ENCODE measurements at regions not wholly inside any gene's neighbourhood (a gene's known extent, or its start where the extent isn't known, plus 50 kb on each side); places are given as distances from the start of the nearest gene placed in this dataset.

DNA sequence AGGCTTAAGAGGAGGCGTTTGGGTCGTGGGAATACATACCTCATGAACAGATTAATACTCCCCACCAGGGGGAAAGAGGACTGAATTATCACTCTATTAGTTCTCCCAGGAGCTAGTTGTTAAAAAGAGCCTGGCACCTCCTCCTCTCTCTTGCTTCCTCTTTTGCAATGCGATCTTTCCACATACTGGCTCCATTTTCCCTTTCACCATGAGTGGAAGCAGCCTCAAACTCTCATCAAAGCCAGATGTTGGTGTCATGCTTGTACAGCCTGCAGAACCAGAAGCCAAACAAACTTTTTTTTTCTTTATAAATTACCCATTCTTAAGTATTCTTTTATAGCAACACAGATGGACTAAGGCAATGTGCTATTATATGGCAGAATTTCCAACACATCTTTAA is 258.5 kb downstream of the FAM76B start:
- TF ChIP-seq CBX3 (IDR thresholded peaks at IDR 0.05; ENCODE audit: low read depth) (no peak), CEBPB (IDR thresholded peaks at IDR 0.05; ENCODE audit: low read depth) (no peak), EGR1 (IDR thresholded peaks at IDR 0.05; ENCODE audit: low read depth) (no peak), RAD21 (IDR thresholded peaks at IDR 0.05; ENCODE audit: low read depth) (no peak), EZH2phosphoT487 (IDR thresholded peaks at IDR 0.05; ENCODE audit: borderline replicate concordance) (no peak), ZFX (IDR thresholded peaks at IDR 0.05) (no peak), POLR2A (IDR thresholded peaks at IDR 0.05; ENCODE audit: borderline replicate concordance, extremely low read depth, insufficient read depth, insufficient read length) (no peak)
- TF ChIP-seq, protein P1, sequence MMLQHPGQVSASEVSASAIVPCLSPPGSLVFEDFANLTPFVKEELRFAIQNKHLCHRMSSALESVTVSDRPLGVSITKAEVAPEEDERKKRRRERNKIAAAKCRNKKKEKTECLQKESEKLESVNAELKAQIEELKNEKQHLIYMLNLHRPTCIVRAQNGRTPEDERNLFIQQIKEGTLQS (IDR thresholded peaks at IDR 0.05) = no peak
- ChIA-PET RAD21 (ENCODE audit: low non-redundant PET in 1 of 2, low total read pairs in 2 of 2, uncharacterized antibody in 2 of 2, unreplicated experiment in 2 of 2) (no interaction called here), CTCF (no interaction called here), POLR2A (no interaction called here)
- no peak for DNase-seq (ENCODE audit: low read depth, low spot score)
- Histone ChIP-seq H3K9ac (ENCODE audit: low read length) (no peak overlapping the region), H3K36me3 (ENCODE audit: control insufficient read depth in 1 of 2, insufficient read depth in 2 of 2, low read length in 2 of 2) (no peaks in the 10 kb centered on the region), H3K27me3 (ENCODE audit: insufficient read depth, low read length) (no peaks in the 10 kb centered on the region; the same call in 1 of the 2 replicates), H3K79me2 (ENCODE audit: insufficient read depth, low read length) (no peaks in the 10 kb centered on the region), H3K27ac (ENCODE audit: low read depth, low read length) (no peak overlapping the region), H4K20me1 (ENCODE audit: insufficient read depth) (no peaks in the 10 kb centered on the region), H3K4me2 (ENCODE audit: low read length) (no peak overlapping the region), H3K9me2 (ENCODE audit: insufficient read depth) (no peaks in the 10 kb centered on the region), H3K4me3 (replicated peaks in 1 of 2; ENCODE audit: low read depth in 1 of 2, low read length in 2 of 2) (no peak overlapping the region), H3K4me1 (ENCODE audit: control insufficient read depth in 1 of 2, insufficient read depth in 2 of 2, low read length in 2 of 2) (no peaks in the 10 kb centered on the region), H3K9me3 (ENCODE audit: control insufficient read depth in 1 of 2, insufficient read depth in 1 of 2, low read depth in 1 of 2, low read length in 2 of 2) (no peaks in the 10 kb centered on the region), H2AFZ (ENCODE audit: low read depth, low read length, poor library complexity, severe bottlenecking) (no peak overlapping the region)
- no peak for ATAC-seq
- no TSS peak for BruUV-seq (replicated peaks)
- intact Hi-C loops (cut with micrococcal nuclease) = loop anchor here (10.0 kb wide), 1 partner anchor 64 kb away; no protein-coding TSS in a partner anchor

DNA sequence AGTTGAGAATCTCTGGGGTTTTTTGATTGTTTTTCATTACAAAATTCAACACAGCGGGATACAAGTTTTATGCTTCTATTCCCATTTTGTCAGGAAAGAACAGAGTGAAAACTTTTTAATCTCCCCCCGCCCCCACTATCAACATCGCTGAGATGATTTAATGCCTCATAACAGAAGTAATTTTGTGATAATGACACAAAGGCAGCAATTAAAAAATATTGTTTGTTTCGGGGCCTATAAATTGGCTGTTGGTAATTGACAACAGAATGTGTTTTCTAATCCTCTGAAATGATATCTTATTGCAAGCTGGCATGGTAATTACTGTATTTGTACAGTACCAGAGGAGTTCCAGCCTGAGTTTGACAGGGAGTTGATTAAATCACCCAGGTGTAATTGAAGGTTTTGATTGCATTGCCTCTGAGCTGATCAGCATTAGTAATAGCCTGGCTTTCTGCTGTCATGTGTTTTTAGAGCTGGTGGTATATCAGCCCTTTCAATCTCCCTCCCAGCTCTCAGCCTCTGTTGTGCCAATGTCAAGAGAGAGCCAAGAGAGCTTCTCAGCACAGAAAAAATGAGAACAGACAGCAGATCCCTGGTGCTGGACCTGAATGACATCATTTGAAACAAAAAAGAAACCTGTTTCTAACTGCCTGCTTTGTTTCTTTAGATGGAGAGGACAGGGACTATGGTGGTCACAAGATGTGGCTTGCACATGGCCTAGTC is 265.1 kb downstream of the FAM76B start:
- RAD21 ChIA-PET (ENCODE audit: low non-redundant PET in 1 of 2, low total read pairs in 2 of 2, uncharacterized antibody in 2 of 2, unreplicated experiment in 2 of 2) = no interaction called here
- Histone ChIP-seq H3K36me3 (ENCODE audit: control insufficient read depth in 1 of 2, insufficient read depth in 2 of 2, low read length in 2 of 2) (no peaks in the 10 kb centered on the region), H3K9me3 (ENCODE audit: control insufficient read depth in 1 of 2, insufficient read depth in 1 of 2, low read depth in 1 of 2, low read length in 2 of 2) (no peaks in the 10 kb centered on the region), H3K9me2 (ENCODE audit: insufficient read depth) (no peaks in the 10 kb centered on the region), H2AFZ (ENCODE audit: low read depth, low read length, poor library complexity, severe bottlenecking) (no peak overlapping the region), H3K27ac (ENCODE audit: low read depth, low read length) (no peak overlapping the region), H3K79me2 (ENCODE audit: insufficient read depth, low read length) (no peaks in the 10 kb centered on the region), H3K4me1 (ENCODE audit: control insufficient read depth in 1 of 2, insufficient read depth in 2 of 2, low read length in 2 of 2) (no peaks in the 10 kb centered on the region), H3K4me2 (ENCODE audit: low read length) (no peak overlapping the region), H3K27me3 (ENCODE audit: insufficient read depth, low read length) (no peaks in the 10 kb centered on the region), H3K9ac (ENCODE audit: low read length) (no peak overlapping the region), H3K4me3 (replicated peaks in 1 of 2; ENCODE audit: low read depth in 1 of 2, low read length in 2 of 2) (no peak overlapping the region), H4K20me1 (ENCODE audit: insufficient read depth) (no peaks in the 10 kb centered on the region)
- ATAC-seq = no peak
- no peak for DNase-seq (ENCODE audit: low read depth, low spot score)
- no TSS peak for BruUV-seq (replicated peaks)
- intact Hi-C loops (cut with micrococcal nuclease) = no loop called here
- CTCF ChIA-PET = no interaction called here
- no peak for TF ChIP-seq FOSL1 (IDR thresholded peaks at IDR 0.05; ENCODE audit: low read depth)
- no peak for TF ChIP-seq ZFX (IDR thresholded peaks at IDR 0.05)
- TF ChIP-seq EZH2phosphoT487 (IDR thresholded peaks at IDR 0.05; ENCODE audit: borderline replicate concordance) = no peak
- no peak for TF ChIP-seq ELF1 (IDR thresholded peaks at IDR 0.05; ENCODE audit: borderline replicate concordance, low read depth)
- TF ChIP-seq CBX3 (IDR thresholded peaks at IDR 0.05; ENCODE audit: low read depth) = no peak
- TF ChIP-seq ZNF274 (IDR thresholded peaks at IDR 0.05; ENCODE audit: low read depth, low read length) = no peak
- TF ChIP-seq, protein P2, sequence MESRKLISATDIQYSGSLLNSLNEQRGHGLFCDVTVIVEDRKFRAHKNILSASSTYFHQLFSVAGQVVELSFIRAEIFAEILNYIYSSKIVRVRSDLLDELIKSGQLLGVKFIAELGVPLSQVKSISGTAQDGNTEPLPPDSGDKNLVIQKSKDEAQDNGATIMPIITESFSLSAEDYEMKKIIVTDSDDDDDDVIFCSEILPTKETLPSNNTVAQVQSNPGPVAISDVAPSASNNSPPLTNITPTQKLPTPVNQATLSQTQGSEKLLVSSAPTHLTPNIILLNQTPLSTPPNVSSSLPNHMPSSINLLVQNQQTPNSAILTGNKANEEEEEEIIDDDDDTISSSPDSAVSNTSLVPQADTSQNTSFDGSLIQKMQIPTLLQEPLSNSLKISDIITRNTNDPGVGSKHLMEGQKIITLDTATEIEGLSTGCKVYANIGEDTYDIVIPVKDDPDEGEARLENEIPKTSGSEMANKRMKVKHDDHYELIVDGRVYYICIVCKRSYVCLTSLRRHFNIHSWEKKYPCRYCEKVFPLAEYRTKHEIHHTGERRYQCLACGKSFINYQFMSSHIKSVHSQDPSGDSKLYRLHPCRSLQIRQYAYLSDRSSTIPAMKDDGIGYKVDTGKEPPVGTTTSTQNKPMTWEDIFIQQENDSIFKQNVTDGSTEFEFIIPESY (IDR thresholded peaks at IDR 0.05; ENCODE audit: extremely low read depth, insufficient replicate concordance, low read length) = no peak
- POLR2A ChIA-PET = no interaction called here

Data from HCT116 (cell line).